Fibroblast of pulmonary artery (primary cell): ENCODE measurements at regions not wholly inside any gene's neighbourhood (a gene's known extent, or its start where the extent isn't known, plus 50 kb on each side); places are given as distances from the start of the nearest gene placed in this dataset.

ENCODE experiments used
- DNase-seq: peaks from one replicate; pipeline ENCODE4 v3.0.0-alpha.2; 2010; ENCODE audit warnings: low read depth
- H3K4me3 ChIP-seq: replicated peaks from 2 replicates; pipeline ENCODE4 v1.5.1; 2011; ENCODE audit warnings: low read depth, mild to moderate bottlenecking, control low read depth, low read length, moderate library complexity
- TF ChIP-seq, protein P1 (sequence below): IDR thresholded peaks from 2 replicates; pipeline ENCODE4 v1.5.1; 2011; ENCODE audit warnings: mild to moderate bottlenecking, control low read depth, low read length, inconsistent platforms; ENCODE audit errors: missing control alignments

DNA sequence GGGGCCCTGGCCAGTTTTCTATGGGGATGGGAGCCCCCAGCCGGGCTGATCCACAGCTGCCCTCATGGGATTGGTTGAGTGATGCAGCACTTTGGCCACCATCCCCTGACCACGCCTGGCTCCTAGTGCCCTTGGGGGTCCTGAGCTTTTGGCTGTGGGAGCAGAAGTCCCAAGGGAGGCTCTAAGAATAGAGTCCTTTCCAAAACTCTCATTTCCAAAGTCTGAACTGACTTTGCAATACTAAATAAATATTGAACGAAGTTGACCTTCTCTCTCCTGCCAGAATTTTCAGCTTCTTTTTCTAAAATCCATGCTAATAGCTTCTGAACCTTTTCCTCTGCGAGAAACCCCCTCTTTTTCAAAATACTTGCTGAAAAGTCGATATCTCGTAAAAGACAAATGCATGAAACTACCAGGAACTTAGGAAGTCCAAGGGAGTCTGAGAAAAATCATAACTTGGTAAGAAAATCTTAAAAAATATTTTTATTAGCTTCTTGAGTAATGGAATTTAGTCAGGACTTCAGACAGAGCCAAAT is 62.7 kb upstream of the IGFBP3 start:
- DNase-seq = no peak
- H3K4me3 ChIP-seq = no peak overlapping the region
- TF ChIP-seq, protein P1, sequence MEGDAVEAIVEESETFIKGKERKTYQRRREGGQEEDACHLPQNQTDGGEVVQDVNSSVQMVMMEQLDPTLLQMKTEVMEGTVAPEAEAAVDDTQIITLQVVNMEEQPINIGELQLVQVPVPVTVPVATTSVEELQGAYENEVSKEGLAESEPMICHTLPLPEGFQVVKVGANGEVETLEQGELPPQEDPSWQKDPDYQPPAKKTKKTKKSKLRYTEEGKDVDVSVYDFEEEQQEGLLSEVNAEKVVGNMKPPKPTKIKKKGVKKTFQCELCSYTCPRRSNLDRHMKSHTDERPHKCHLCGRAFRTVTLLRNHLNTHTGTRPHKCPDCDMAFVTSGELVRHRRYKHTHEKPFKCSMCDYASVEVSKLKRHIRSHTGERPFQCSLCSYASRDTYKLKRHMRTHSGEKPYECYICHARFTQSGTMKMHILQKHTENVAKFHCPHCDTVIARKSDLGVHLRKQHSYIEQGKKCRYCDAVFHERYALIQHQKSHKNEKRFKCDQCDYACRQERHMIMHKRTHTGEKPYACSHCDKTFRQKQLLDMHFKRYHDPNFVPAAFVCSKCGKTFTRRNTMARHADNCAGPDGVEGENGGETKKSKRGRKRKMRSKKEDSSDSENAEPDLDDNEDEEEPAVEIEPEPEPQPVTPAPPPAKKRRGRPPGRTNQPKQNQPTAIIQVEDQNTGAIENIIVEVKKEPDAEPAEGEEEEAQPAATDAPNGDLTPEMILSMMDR = no peak

DNA sequence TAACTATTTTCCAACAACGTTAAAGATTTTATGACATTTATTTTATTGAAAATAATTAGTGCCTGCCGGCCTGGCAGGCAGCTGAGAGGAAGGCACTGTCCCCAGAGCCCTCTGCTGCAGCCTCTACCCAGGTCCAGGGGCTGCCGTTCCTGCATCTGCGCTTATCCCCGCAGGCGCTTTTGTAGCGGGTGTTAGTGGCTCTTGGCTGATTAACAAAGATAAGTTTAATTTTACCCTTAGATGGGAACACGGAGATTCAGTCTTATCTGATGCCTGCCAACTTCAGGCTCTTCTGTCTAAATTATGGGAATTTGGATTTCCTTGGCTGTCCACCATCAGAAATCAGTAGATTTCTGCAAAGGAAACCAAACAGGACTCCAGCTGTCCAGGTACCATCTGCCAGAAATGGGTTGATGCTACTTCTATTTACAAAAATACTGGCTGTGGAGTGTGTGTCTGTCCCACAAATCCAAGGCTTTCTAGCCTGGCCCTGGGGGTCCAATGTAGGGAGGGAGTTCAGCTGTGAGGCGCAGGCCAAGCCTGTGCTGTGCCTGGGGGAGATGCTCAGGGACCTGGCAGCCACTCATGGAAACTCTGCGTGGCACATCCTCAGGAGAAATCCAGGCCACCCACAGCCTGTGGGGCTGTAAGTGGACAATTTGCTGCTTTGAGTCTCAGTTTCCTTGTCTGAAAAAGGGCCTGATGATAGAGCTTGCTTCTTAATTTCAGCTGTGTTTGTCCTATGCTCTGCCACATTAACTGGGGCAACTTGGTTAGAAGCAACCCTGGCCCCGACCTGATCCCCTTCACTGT is 62.0 kb upstream of the IGFBP3 start:
- H3K4me3 ChIP-seq = no peak overlapping the region
- DNase-seq = no peak
- TF ChIP-seq, protein P1 = no peak

DNA sequence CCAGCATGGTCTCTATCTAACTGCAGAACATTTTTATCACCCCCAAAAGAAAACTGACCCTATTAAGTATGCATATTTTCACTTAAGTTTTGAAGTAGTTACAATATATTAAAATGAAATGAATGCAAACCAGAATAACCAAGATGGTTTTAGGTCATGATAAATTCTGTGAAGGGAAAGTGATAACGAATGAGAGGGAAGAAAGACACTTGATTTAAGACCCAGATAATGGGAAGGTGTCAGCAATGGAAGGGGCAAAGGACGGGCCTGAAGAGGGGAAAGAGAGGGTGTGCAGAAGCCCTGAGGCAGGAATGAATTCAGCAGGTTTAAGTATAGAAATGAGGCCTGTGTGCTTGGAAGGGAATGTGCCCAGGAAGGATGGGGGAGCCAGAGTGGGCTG is 61.1 kb upstream of the IGFBP3 start:
- TF ChIP-seq, protein P1 = no peak
- no peak overlapping the region for H3K4me3 ChIP-seq
- no peak for DNase-seq

DNA sequence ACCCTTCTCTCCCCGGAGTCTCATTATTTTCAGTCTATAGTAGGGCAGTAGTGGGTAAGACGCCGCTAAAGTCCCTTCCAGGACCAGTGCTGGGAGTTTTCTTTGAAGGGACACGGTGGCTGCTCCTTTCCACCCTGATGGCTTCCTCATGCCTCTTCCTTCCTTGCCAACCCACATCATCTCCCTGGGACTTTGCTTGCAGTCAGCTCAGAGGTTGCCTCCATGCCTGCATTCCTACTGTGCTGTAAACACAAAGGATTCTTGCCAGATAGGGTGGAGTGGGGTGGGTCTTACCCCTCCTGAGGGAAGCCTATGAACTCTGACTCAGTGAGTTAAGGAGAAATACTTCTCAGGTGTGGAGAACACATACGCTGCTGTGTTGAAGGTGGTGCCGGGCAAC is 59.9 kb upstream of the IGFBP3 start:
- DNase-seq = no peak
- TF ChIP-seq, protein P1 = no peak
- H3K4me3 ChIP-seq = no peak overlapping the region

DNA sequence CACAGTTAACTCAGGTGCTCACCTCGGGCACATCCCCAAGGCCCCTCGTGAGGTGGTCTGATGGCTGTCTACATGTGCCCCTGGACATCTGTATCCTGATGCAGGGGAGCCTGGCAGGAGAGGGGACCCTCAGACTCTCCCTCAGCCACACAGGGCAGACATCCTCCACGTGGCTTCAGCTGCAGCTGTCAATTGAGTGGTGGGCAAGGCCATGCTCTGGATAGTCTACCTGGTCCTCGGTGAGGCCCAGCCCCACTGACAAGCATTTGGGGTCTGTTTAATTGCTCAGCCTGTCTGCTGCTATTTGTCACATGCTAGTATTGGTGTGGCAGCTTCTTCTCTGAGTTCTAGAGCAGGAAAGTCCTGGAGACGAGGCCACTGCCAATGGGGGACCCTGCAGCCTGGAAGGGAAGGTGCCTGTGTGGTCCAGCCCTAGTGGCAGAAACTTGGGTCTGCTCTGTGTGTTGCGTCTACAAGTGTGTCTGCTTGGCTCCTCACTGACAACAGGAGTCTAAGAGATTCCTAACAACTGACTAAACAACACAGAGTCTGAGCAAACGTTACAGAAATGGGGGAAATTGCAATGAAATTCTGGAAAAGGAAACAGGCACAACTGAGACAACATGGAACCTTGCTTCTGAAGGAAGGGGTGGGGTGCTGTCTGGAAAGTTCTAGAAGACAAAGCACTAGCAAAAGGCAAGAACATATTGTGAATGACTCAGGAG is 59.3 kb upstream of the IGFBP3 start:
- peak; percentile 45 for DNase-seq
- no peak overlapping the region for H3K4me3 ChIP-seq
- TF ChIP-seq, protein P1 = no peak

DNA sequence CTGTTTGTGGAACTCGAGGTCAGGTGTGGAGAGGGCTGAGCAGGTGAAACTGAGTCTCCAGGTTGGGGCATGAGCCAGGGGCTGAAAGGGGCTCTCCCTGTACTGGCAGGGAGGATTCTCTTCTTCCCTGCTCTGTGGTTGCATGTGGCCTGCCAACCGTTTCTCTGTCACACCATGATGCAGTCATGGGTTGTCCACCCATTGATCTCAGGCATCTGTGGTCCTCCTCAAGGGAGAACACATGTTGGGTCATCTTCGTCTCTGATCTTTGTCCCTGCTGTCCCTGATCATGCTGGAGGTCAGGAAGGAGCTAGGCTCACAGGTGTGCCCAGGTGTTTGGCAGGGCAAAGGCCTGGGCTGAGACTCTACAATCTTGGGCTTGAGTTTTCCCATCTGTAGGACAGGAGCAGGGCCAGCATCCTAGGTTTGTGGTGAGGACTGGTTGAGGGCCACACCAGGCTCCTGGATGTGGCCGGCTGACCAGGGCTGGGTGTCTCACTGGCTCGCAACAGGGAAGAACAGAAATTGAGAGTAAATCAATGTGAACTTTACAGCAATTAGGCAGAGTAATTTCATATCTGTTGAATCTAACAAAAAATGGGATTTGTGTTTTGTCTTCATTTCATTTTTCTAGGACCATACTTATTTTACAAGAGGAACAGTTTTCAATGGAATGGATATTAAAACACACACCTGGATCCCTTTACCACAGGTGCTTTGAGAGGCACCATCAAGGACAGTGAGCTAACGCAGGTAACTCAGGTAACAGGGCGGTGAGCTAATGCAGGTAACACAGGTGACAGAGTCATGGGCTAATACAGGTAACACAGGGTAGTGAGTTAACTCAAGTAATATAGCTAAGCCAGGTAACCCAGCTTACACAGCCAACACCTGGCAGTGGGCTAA is 58.5 kb upstream of the IGFBP3 start:
- no peak overlapping the region for H3K4me3 ChIP-seq
- DNase-seq = no peak
- TF ChIP-seq, protein P1 = no peak
